K562 (cell line): ENCODE measurements at regions not wholly inside any gene's neighbourhood (a gene's known extent, or its start where the extent isn't known, plus 50 kb on each side); places are given as distances from the start of the nearest gene placed in this dataset.
A peak's percentile ranks its signal among the peaks of the same experiment; 100 is the strongest.

Experiments
- AFF1 ChIP-seq, 2 experiments: fragments of 450-650 bp; IDR thresholded peaks; 2 replicates each; pipeline ENCODE4 v1.6.1; 2018; ENCODE audit warnings: mild to moderate bottlenecking in 2 of 2, low read depth in 1 of 2; ENCODE audit not compliant: partially characterized antibody in 2 of 2
- CBX1 ChIP-seq: sonication (generic); IDR thresholded peaks from 2 replicates; pipeline ENCODE4 v1.6.1; 2016; ENCODE audit warnings: antibody characterized with exemption, low read depth, mild to moderate bottlenecking
- CREB3L1 ChIP-seq: fragments of 450-650 bp; IDR thresholded peaks from 2 replicates; pipeline ENCODE4 v1.6.1; 2014; ENCODE audit warnings: low read depth, mild to moderate bottlenecking, moderate library complexity, borderline replicate concordance
- HIVEP1 ChIP-seq: fragments of 250-450 bp; sonication (Bioruptor Pico); IDR thresholded peaks from 2 replicates; pipeline ENCODE4 v1.4.0; 2020; ENCODE audit warnings: mild to moderate bottlenecking
- NR2C2 ChIP-seq, 2 experiments: fragments of 200-800 bp in 1 of 2; sonication (Bioruptor generic) in 1 of 2; sonication (generic) in 1 of 2; formaldehyde crosslinking in 1 of 2; IDR thresholded peaks; 2 replicates each; pipeline versions ENCODE4 v1.6.1 to v1.8.0; 2016 to 2022; ENCODE audit warnings: mild to moderate bottlenecking in 1 of 2, missing compliant biosample characterization in 1 of 2, missing genetic modification characterization in 1 of 2, missing genetic modification reagents in 1 of 2
- RNF2 ChIP-seq: sonication (generic); IDR thresholded peaks from 2 replicates; pipeline ENCODE4 v1.6.1; 2016
- SETDB1 ChIP-seq: IDR thresholded peaks from one replicate; pipeline ENCODE4 v1.6.1; 2012; ENCODE audit warnings: low read length, control low read depth, inconsistent platforms
- SP1 ChIP-seq: sonication (generic); formaldehyde crosslinking; IDR thresholded peaks from 2 replicates; pipeline ENCODE4 v1.8.1; 2022; ENCODE audit warnings: mild to moderate bottlenecking, missing genetic modification reagents
- ZBTB12 ChIP-seq: fragments of 250-450 bp; sonication (Bioruptor Pico); IDR thresholded peaks from 2 replicates; pipeline ENCODE4 v1.4.0; 2020

- TF ChIP-seq NR2C2 (CRISPR knock-in tag; IDR thresholded peaks at IDR 0.05) (no peak), NR2C2 (tag; IDR thresholded peaks at IDR 0.05) (no peak), CREB3L1 (no peak), SETDB1 (peak; percentile 69), RNF2 (no peak; the same call in 1 of the 2 replicates), HIVEP1 (no peak), AFF1 (IDR thresholded peaks at IDR 0.05; ENCODE audit: low read depth in 1 of 2, partially characterized antibody in 2 of 2) (peak; percentile 38 to 52), SP1 (CRISPR knock-in tag) (no peak; the same call in 1 of the 2 replicates), CBX1 (no peak), ZBTB12 (CRISPR knock-in tag) (no peak)
These were observed 166.2 kb downstream of the TRIM27 start (continued) for GRCh38 chr6:28757429-28758045.
